GM19099 (cell line): ENCODE measurements at regions not wholly inside any gene's neighbourhood (a gene's known extent, or its start where the extent isn't known, plus 50 kb on each side); places are given as distances from the start of the nearest gene placed in this dataset.

Experiments used
- POLR2A ChIP-seq: IDR thresholded peaks from 3 replicates; pipeline ENCODE4 v1.6.1; 2011; ENCODE audit warnings: low read depth; ENCODE audit not compliant: insufficient read length; ENCODE audit errors: extremely low read depth

DNA sequence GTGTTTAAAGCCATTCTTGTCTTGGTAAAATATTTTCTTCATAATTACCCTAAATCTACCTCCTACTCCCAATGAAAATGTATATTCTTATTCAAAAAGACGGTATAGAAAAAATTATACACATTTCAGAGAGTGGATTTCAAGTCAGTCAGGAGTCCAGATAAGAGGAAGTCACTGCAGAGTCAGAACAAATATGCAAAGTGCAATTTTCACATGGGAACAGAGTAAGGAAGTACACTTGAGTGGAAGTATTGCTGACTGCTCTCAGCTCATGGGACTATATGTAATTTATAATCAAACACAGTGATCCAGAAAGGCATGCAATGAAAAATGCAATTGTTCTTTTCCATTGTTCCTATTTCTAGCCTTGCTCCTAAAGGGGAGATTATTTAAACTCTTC, 1128.0 kb downstream of the AACS start:
- no peak for TF ChIP-seq POLR2A

DNA sequence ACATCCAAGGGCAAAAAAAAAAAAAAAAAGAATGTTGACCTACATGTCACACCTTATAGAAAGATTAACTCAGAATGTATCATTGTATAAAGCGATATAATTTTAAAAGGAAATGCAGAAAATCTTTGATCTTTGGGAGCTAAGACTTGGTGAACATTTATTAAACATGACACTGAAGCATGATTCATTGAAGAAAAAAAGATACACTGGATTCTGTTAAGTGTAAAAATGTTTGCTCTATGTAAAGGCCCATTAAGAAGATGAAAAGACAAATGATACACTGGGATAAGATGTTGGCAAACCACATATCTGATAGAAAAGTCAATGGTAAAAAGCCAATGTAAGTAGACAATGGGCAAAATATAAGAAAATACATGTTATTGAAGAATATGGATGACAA, 1131.0 kb downstream of the AACS start:
- TF ChIP-seq POLR2A = no peak

DNA sequence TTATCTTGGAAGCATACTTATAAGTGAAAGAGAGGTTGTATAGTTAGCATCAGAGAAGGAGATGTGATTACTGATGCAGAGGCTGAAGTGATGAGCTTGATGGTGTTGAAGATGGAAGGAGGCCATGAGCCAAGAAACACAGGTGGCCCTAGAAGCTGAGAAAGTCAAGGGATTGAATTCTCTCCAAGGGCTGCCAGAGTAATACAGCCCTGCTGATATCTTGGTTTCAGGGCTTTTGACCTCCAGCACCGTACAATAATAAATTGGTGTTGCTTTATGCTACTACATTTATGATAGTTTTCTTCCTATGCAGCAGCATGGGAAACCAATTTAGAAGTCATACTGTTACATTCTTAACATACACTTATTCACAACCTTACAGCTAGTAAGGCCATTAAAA, 1133.3 kb downstream of the AACS start:
- no peak for TF ChIP-seq POLR2A

DNA sequence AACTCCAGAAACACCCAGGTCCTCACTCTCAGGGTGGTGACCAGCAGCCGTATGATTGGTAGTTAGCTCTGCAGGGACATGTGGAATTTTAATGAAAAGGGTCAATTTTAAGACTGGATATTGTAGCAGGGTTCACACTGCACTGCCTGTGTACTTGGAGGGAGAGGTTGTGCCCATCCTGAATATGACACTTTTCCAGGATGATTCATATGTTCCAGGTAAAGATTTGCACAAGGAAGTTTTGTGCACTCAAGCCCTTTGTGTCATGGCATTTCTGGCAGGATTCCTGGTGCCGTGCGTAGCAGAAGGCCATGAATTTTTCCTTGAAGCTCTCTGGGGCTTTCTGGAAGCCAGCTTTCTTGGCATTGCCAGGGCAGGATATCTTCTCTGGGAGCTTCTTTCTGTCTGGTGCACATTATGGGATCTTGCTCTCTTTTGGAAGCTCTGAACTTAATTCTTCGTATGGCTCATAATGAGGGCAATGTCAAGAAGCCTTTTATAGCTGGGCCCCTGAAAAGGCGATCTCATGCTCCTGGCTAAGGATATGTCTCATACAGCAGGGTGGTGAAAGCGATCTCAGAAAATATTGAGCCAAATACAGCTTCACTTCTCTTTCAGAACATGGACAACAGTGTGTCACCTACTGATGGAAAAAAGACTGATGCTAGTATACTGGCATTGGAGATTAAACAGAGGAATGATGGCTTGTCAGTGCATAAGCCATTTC, 1133.9 kb downstream of the AACS start:
- TF ChIP-seq POLR2A = no peak

DNA sequence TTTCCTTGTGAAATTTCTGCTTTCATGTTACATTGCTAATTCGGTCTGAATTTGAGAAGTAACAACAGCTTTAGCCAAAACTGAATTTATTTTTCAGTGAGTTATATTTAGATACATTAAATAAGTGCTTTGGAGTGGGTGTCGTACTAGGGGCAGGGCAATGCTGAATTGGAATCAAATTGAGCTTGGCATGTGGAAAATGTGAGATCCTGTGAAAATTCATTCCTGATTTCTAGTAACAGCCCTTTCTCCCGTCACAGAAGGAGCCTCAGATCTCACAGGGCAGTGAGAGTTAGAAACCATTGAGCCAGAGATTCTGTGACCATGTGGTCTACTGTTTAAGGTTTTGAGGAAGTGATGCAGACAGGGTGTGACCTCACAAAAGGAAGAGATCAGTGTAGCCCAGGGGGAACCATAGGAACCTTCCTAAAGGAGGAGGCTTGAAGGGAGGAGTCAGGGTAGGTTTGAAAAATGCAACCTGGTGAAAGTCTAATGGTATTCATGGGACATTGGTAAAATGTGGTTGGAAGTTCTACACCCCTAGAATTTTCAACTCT, 1136.8 kb downstream of the AACS start:
- no peak for TF ChIP-seq POLR2A

GRCh38 chr12:126204326-126204725, 1139.1 kb downstream of the AACS start:
- TF ChIP-seq POLR2A = no peak

DNA sequence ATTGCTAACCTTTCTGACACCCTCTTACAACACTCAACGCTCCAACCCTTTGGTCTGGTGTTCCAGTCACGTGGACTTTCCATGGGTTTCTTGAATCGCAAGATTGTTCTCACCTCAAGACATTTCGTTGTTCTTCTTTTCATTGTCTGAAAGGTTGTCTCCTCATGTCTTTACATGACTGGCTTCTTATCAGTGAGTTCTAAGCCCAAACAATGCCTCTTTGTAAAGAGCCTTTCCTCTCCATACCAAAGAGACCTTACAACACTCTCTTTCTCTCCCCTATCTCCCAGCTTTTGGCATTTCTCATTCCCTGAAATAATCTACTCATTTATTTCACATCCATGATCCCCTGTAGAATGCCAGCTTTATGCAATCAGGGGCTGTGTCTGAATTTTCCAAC, 1144.8 kb downstream of the AACS start:
- no peak for TF ChIP-seq POLR2A

GRCh38 chr12:126210448-126210847, 1145.2 kb downstream of the AACS start:
- TF ChIP-seq POLR2A = no peak

DNA sequence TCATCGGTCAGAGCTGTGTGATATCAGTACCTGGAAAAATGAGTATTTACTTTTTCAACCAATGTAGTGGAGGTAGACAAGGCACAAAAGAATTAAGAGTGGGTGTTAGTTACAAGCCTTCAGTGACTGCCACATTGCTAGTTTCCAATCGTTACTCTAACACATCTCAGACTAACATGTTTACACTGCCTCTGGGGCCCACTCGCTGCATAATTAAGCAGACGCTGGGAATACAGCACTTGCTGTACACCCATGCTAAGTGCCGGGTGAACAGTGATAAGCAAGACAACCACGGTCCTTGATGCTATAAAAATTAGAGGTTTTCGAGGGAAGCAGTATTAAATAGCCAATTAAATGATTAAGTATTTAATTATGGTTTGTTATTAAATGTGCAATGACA, 1147.6 kb downstream of the AACS start:
- TF ChIP-seq POLR2A = no peak

GRCh38 chr12:126218697-126219096, 1153.5 kb downstream of the AACS start:
- no peak for TF ChIP-seq POLR2A

DNA sequence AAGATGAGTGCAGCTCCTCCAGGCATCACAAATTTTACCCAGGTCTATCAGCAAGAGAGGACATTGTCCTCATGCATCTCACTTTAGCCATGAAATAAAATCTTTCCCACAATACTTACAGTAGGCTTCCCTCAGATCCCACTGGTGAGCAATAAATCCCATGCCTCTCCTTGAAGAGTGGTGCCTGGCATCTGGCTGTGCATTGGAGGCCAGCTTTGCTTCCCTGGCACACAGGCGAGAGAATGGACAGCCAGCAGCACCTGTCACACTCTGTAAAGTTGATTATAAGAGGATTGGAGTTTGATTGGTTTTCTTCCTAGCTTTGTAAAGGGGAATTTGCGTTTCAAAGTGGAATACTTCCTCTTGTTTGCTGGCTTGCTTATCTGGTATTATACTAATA, 1153.9 kb downstream of the AACS start:
- TF ChIP-seq POLR2A = no peak

GRCh38 chr12:126219654-126220279, 1154.5 kb downstream of the AACS start:
- TF ChIP-seq POLR2A = no peak

GRCh38 chr12:126224032-126224431, 1158.8 kb downstream of the AACS start:
- no peak for TF ChIP-seq POLR2A

- no peak for TF ChIP-seq POLR2A
Measured at GRCh38 chr12:126228936-126229335, 1163.7 kb downstream of the AACS start.

- TF ChIP-seq POLR2A = no peak
Measured at GRCh38 chr12:126232711-126233110, 1167.5 kb downstream of the AACS start.

- no peak for TF ChIP-seq POLR2A
Measured at GRCh38 chr12:126233625-126234024, 1168.4 kb downstream of the AACS start.
